Vagina (tissue), 2 donors: ENCODE measurements at regions not wholly inside any gene's neighbourhood (a gene's known extent, or its start where the extent isn't known, plus 50 kb on each side); places are given as distances from the start of the nearest gene placed in this dataset.

Experiments used
- CTCF ChIP-seq, 3 experiments: fragments of 450-650 bp in 2 of 3; fragments of 200-600 bp in 1 of 3; sonication (generic) in 1 of 3; IDR thresholded peaks; one replicate each; pipeline ENCODE4 v1.5.1; 2017 to 2019; ENCODE audit warnings: antibody characterized with exemption in 3 of 3, mild to moderate bottlenecking in 2 of 3, moderate library complexity in 2 of 3
- POLR2A ChIP-seq, 2 donors: fragments of 450-650 bp; IDR thresholded peaks; one replicate each; pipeline ENCODE4 v1.6.1; 2017; ENCODE audit warnings: antibody characterized with exemption in 2 of 2, mild to moderate bottlenecking in 2 of 2, moderate library complexity in 2 of 2

GRCh38 chr7:136027160-136027559, 50.0 kb upstream of the MTPN start:
- TF ChIP-seq POLR2A (IDR thresholded peaks at IDR 0.05) = no peak
- no peak for TF ChIP-seq CTCF (IDR thresholded peaks at IDR 0.05)
